ENCODE measurements at regions not wholly inside any gene's neighbourhood (a gene's known extent, or its start where the extent isn't known, plus 50 kb on each side); places are given as distances from the start of the nearest gene placed in this dataset.
"Not testable (repeated sequence)": the region's sequence is repeated elsewhere in the genome, so short reads cannot be mapped to it uniquely, and the experiment has no call there.

GRCh38 chr12:102642199-102642598 lies 161.8 kb upstream of the IGF1 start:
- H3K4me3 ChIP-seq (ENCODE audit: low read depth, low read length), result no peak overlapping the region
- no peak for TF ChIP-seq CTCF (IDR thresholded peaks at IDR 0.05; ENCODE audit: borderline replicate concordance, insufficient read depth, low read depth, low read length)

- not testable (repeated sequence) for H3K4me3 ChIP-seq (ENCODE audit: low read depth, low read length)
Observed at GRCh38 chr12:102640658-102641057, 160.3 kb upstream of the IGF1 start.

- TF ChIP-seq CTCF (IDR thresholded peaks at IDR 0.05; ENCODE audit: borderline replicate concordance, insufficient read depth, low read depth, low read length), result no peak
- H3K4me3 ChIP-seq (ENCODE audit: low read depth, low read length), result no peak overlapping the region
Observed at GRCh38 chr12:102638777-102639176, 158.4 kb upstream of the IGF1 start.

GRCh38 chr12:102633981-102634605 lies 153.7 kb upstream of the IGF1 start:
- H3K4me3 ChIP-seq (ENCODE audit: low read depth, low read length), result no peak overlapping the region
- TF ChIP-seq CTCF (IDR thresholded peaks at IDR 0.05; ENCODE audit: borderline replicate concordance, insufficient read depth, low read depth, low read length), result no peak

GRCh38 chr12:102631274-102631673 lies 150.9 kb upstream of the IGF1 start:
- no peak overlapping the region for H3K4me3 ChIP-seq (ENCODE audit: low read depth, low read length)
- no peak for TF ChIP-seq CTCF (IDR thresholded peaks at IDR 0.05; ENCODE audit: borderline replicate concordance, insufficient read depth, low read depth, low read length)

GRCh38 chr12:102629262-102629888 lies 149.0 kb upstream of the IGF1 start:
- no peak for TF ChIP-seq CTCF (IDR thresholded peaks at IDR 0.05; ENCODE audit: borderline replicate concordance, insufficient read depth, low read depth, low read length)
- H3K4me3 ChIP-seq (ENCODE audit: low read depth, low read length), result no peak overlapping the region

- no peak for TF ChIP-seq CTCF (IDR thresholded peaks at IDR 0.05; ENCODE audit: borderline replicate concordance, insufficient read depth, low read depth, low read length)
- H3K4me3 ChIP-seq (ENCODE audit: low read depth, low read length), result no peak overlapping the region
Observed at GRCh38 chr12:102625819-102626218, 145.5 kb upstream of the IGF1 start.

All from GM12875 (cell line).